CD4-positive, alpha-beta memory T cell (primary cell): ENCODE measurements at regions not wholly inside any gene's neighbourhood (a gene's known extent, or its start where the extent isn't known, plus 50 kb on each side); places are given as distances from the start of the nearest gene placed in this dataset.
"Not testable (repeated sequence)": the region's sequence is repeated elsewhere in the genome, so short reads cannot be mapped to it uniquely, and the experiment has no call there.

Experiments used
- CTCF ChIA-PET: fragments of 350-600 bp; sonication (Branson Sonifier 250); formaldehyde crosslinking; loops from one replicate; lab custom pipeline; 2021; ENCODE audit warnings: inconsistent platforms; ENCODE audit not compliant: partially characterized antibody; lab: Charles Lee
- POLR2A ChIA-PET: fragments of 350-600 bp; sonication (Branson Sonifier 250); formaldehyde crosslinking; loops from one replicate; lab custom pipeline; 2021; ENCODE audit not compliant: partially characterized antibody; lab: Charles Lee
- DNase-seq, 5 donors: peaks; one replicate each; pipeline versions ENCODE4 v3.0.0 to v3.0.0-alpha.2; 2020 to 2022; ENCODE audit warnings: mixed read lengths in 1 of 5
- H3K27ac ChIP-seq: one replicate; pipeline ENCODE4 v1.7.0; 2013; ENCODE audit warnings: low read depth, low read length
- H3K27me3 ChIP-seq: 2 replicates; pipeline ENCODE4 v1.7.0; 2013; ENCODE audit warnings: mild to moderate bottlenecking, low read length, moderate library complexity; ENCODE audit not compliant: insufficient read depth
- H3K36me3 ChIP-seq: 2 replicates; pipeline ENCODE4 v1.7.0; 2013; ENCODE audit warnings: mild to moderate bottlenecking, low read length, moderate library complexity; ENCODE audit not compliant: insufficient read depth
- H3K4me1 ChIP-seq: 2 replicates; pipeline ENCODE4 v1.7.0; 2013; ENCODE audit warnings: mild to moderate bottlenecking, low read length, moderate library complexity; ENCODE audit not compliant: insufficient read depth
- H3K4me3 ChIP-seq, 2 donors: one replicate each; pipeline ENCODE4 v1.7.0; 2013; ENCODE audit warnings: low read length in 2 of 2, mild to moderate bottlenecking in 1 of 2
- H3K9me3 ChIP-seq, 2 donors: one replicate each; pipeline ENCODE4 v1.7.0; 2013; ENCODE audit warnings: low read length in 2 of 2, control low read depth in 1 of 2; ENCODE audit not compliant: control insufficient read depth in 1 of 2
- H3K27ac Mint-ChIP-seq, 7 donors: one replicate each; pipeline ENCODE4 v1.8.0; 2020 to 2021; ENCODE audit warnings: mixed read lengths in 7 of 7, mild to moderate bottlenecking in 6 of 7, inconsistent platforms in 3 of 7, moderate library complexity in 3 of 7
- H3K27me3 Mint-ChIP-seq, 2 donors: one replicate each; pipeline ENCODE4 v1.8.0; 2020 to 2021; ENCODE audit warnings: mixed read lengths in 2 of 2
- H3K36me3 Mint-ChIP-seq, 2 donors: one replicate each; pipeline ENCODE4 v1.8.0; 2020 to 2021; ENCODE audit warnings: mixed read lengths in 2 of 2, inconsistent platforms in 1 of 2, mild to moderate bottlenecking in 1 of 2
- H3K4me1 Mint-ChIP-seq, 4 donors: one replicate each; pipeline ENCODE4 v1.8.0; 2020 to 2021; ENCODE audit warnings: mixed read lengths in 4 of 4, mild to moderate bottlenecking in 1 of 4
- H3K4me3 Mint-ChIP-seq, 8 donors: one replicate each; pipeline ENCODE4 v1.8.0; 2020 to 2021; ENCODE audit warnings: mixed read lengths in 8 of 8, mild to moderate bottlenecking in 7 of 8, moderate library complexity in 6 of 8, inconsistent platforms in 3 of 8
- H3K9me3 Mint-ChIP-seq, 8 donors: one replicate each; pipeline ENCODE4 v1.8.0; 2020 to 2021; ENCODE audit warnings: mixed read lengths in 8 of 8, mild to moderate bottlenecking in 5 of 8, inconsistent platforms in 3 of 8, moderate library complexity in 1 of 8
- intact Hi-C: fragments of 100-400 bp; cut with micrococcal nuclease; formaldehyde crosslinking; loops from one replicate; pipeline ENCODE4 v1.15.1; 2023

GRCh38 chr3:118629821-118630220, 404.8 kb downstream of the IGSF11 start:
- ChIA-PET POLR2A (no interaction called here), CTCF (no interaction called here)
- H3K9me3 ChIP-seq = no peaks in the 10 kb centered on the region
- no peak overlapping the region for H3K4me3 ChIP-seq
- Mint-ChIP-seq H3K27ac (no peak overlapping the region), H3K36me3 (no peaks in the 10 kb centered on the region), H3K4me1 (no peaks in the 10 kb centered on the region), H3K9me3 (peaks cover 0 to 2% (median 0%) of the 10 kb centered on the region in 8 donors), H3K4me3 (no peak overlapping the region), H3K27me3 (no peaks in the 10 kb centered on the region)
- no peak for DNase-seq
- no peaks in the 10 kb centered on the region for H3K27me3 ChIP-seq
- no peaks in the 10 kb centered on the region for H3K36me3 ChIP-seq
- intact Hi-C loops = no loop called here
- H3K27ac ChIP-seq = no peak overlapping the region
- H3K4me1 ChIP-seq = no peaks in the 10 kb centered on the region

- Histone ChIP-seq H3K9me3 (no peaks in the 10 kb centered on the region), H3K27ac (no peak overlapping the region), H3K4me1 (no peaks in the 10 kb centered on the region), H3K4me3 (no peak overlapping the region), H3K36me3 (no peaks in the 10 kb centered on the region), H3K27me3 (no peaks in the 10 kb centered on the region)
- intact Hi-C loops = no loop called here
- no peak overlapping the region for H3K4me3 Mint-ChIP-seq
- peaks cover 0 to 3% of the 10 kb centered on the region in 2 donors for H3K27me3 Mint-ChIP-seq
- CTCF ChIA-PET = no interaction called here
- no peaks in the 10 kb centered on the region for H3K4me1 Mint-ChIP-seq
- DNase-seq = no peak
- POLR2A ChIA-PET = no interaction called here
- H3K36me3 Mint-ChIP-seq = no peaks in the 10 kb centered on the region
- no peak overlapping the region for H3K27ac Mint-ChIP-seq
- peaks cover 0 to 3% (median 0%) of the 10 kb centered on the region in 8 donors for H3K9me3 Mint-ChIP-seq
Observed at GRCh38 chr3:118635711-118636110, 398.9 kb downstream of the IGSF11 start.

- Mint-ChIP-seq H3K9me3 (peaks cover 0 to 3% (median 0%) of the 10 kb centered on the region in 8 donors), H3K4me3 (no peak overlapping the region), H3K4me1 (no peaks in the 10 kb centered on the region), H3K27ac (no peak overlapping the region), H3K36me3 (no peaks in the 10 kb centered on the region), H3K27me3 (peaks cover 0 to 4% of the 10 kb centered on the region in 2 donors)
- H3K9me3 ChIP-seq = no peaks in the 10 kb centered on the region
- ChIA-PET CTCF (no interaction called here), POLR2A (no interaction called here)
- no peak for DNase-seq
- H3K27ac ChIP-seq = no peak overlapping the region
- intact Hi-C loops = no loop called here
- H3K4me1 ChIP-seq = no peaks in the 10 kb centered on the region
- no peak overlapping the region for H3K4me3 ChIP-seq
- H3K36me3 ChIP-seq = no peaks in the 10 kb centered on the region
- H3K27me3 ChIP-seq = no peaks in the 10 kb centered on the region
Observed at GRCh38 chr3:118636841-118637240, 397.8 kb downstream of the IGSF11 start.

- POLR2A ChIA-PET = no interaction called here
Observed at GRCh38 chr3:118637846-118638245, 396.8 kb downstream of the IGSF11 start.

GRCh38 chr3:118641608-118642007, 393.0 kb downstream of the IGSF11 start:
- no peaks in the 10 kb centered on the region for H3K4me1 ChIP-seq
- no peak overlapping the region for H3K27ac ChIP-seq
- Mint-ChIP-seq H3K9me3 (peaks cover 0 to 4% (median 0%) of the 10 kb centered on the region in 8 donors), H3K36me3 (no peaks in the 10 kb centered on the region), H3K4me3 (no peak overlapping the region), H3K27me3 (peaks cover 0 to 5% of the 10 kb centered on the region in 2 donors), H3K27ac (no peak overlapping the region), H3K4me1 (no peaks in the 10 kb centered on the region)
- H3K27me3 ChIP-seq = no peaks in the 10 kb centered on the region
- ChIA-PET POLR2A (no interaction called here), CTCF (no interaction called here)
- H3K4me3 ChIP-seq = no peak overlapping the region
- DNase-seq = peak in 2 of 5 donors; percentile 3 to 16
- H3K9me3 ChIP-seq = no peaks in the 10 kb centered on the region
- H3K36me3 ChIP-seq = no peaks in the 10 kb centered on the region
- intact Hi-C loops = no loop called here

More at GRCh38 chr3:118637846-118638245, 396.8 kb downstream of the IGSF11 start:
- no peaks in the 10 kb centered on the region for H3K4me1 ChIP-seq
- H3K36me3 ChIP-seq = no peaks in the 10 kb centered on the region
- Mint-ChIP-seq H3K4me1 (no peaks in the 10 kb centered on the region), H3K9me3 (peaks cover 0 to 3% (median 0%) of the 10 kb centered on the region in 8 donors), H3K4me3 (no peak overlapping the region), H3K27ac (no peak overlapping the region), H3K27me3 (peaks cover 0 to 5% of the 10 kb centered on the region in 2 donors), H3K36me3 (no peaks in the 10 kb centered on the region)
- intact Hi-C loops = no loop called here
- H3K9me3 ChIP-seq = no peaks in the 10 kb centered on the region
- CTCF ChIA-PET = no interaction called here
- H3K4me3 ChIP-seq = no peak overlapping the region
- no peak overlapping the region for H3K27ac ChIP-seq
- DNase-seq = no peak
- H3K27me3 ChIP-seq = no peaks in the 10 kb centered on the region

- no peak overlapping the region for H3K4me3 Mint-ChIP-seq
- POLR2A ChIA-PET = no interaction called here
- no peaks in the 10 kb centered on the region for H3K36me3 Mint-ChIP-seq
- CTCF ChIA-PET = no interaction called here
- Histone ChIP-seq H3K4me1 (no peaks in the 10 kb centered on the region), H3K9me3 (no peaks in the 10 kb centered on the region), H3K36me3 (no peaks in the 10 kb centered on the region), H3K4me3 (no peak overlapping the region), H3K27ac (no peak overlapping the region), H3K27me3 (no peaks in the 10 kb centered on the region)
- no peaks in the 10 kb centered on the region for H3K27me3 Mint-ChIP-seq
- DNase-seq = no peak
- H3K4me1 Mint-ChIP-seq = no peaks in the 10 kb centered on the region
- no peak overlapping the region for H3K27ac Mint-ChIP-seq
- H3K9me3 Mint-ChIP-seq = peaks cover 0 to 2% (median 0%) of the 10 kb centered on the region in 8 donors
- intact Hi-C loops = no loop called here
Observed at GRCh38 chr3:118671192-118671591, 363.5 kb downstream of the IGSF11 start.

GRCh38 chr3:118675305-118675704, 359.3 kb downstream of the IGSF11 start:
- no peak overlapping the region for H3K4me3 ChIP-seq
- no peak overlapping the region for H3K4me3 Mint-ChIP-seq
- no peak for DNase-seq
- H3K4me1 ChIP-seq = no peaks in the 10 kb centered on the region
- no peaks in the 10 kb centered on the region for H3K4me1 Mint-ChIP-seq
- CTCF ChIA-PET = no interaction called here
- peaks cover 0 to 3% (median 0%) of the 10 kb centered on the region in 8 donors for H3K9me3 Mint-ChIP-seq
- no peak overlapping the region for H3K27ac ChIP-seq
- no peaks in the 10 kb centered on the region for H3K36me3 Mint-ChIP-seq
- no peaks in the 10 kb centered on the region for H3K9me3 ChIP-seq
- no peaks in the 10 kb centered on the region for H3K36me3 ChIP-seq
- POLR2A ChIA-PET = no interaction called here
- H3K27me3 Mint-ChIP-seq = no peaks in the 10 kb centered on the region
- no peak overlapping the region for H3K27ac Mint-ChIP-seq
- intact Hi-C loops = no loop called here
- no peaks in the 10 kb centered on the region for H3K27me3 ChIP-seq

- H3K27me3 ChIP-seq, intact Hi-C loops, H3K4me1 ChIP-seq, H3K36me3 Mint-ChIP-seq, H3K4me3 ChIP-seq, H3K27me3 Mint-ChIP-seq, CTCF ChIA-PET, DNase-seq, POLR2A ChIA-PET, H3K27ac ChIP-seq, H3K9me3 ChIP-seq, H3K27ac Mint-ChIP-seq, H3K9me3 Mint-ChIP-seq, H3K4me3 Mint-ChIP-seq, H3K36me3 ChIP-seq, H3K4me1 Mint-ChIP-seq: not testable (repeated sequence)
Observed at GRCh38 chr3:118678663-118679062, 356.0 kb downstream of the IGSF11 start.
